Kidney (tissue), 13 donors: ENCODE measurements at regions not wholly inside any gene's neighbourhood (a gene's known extent, or its start where the extent isn't known, plus 50 kb on each side); places are given as distances from the start of the nearest gene placed in this dataset.

Experiments
- DNase-seq, 5 donors: peaks; one replicate each; pipeline ENCODE4 v3.0.0-alpha.2; 2013 to 2020
- FAIRE-seq: peaks from 2 replicates; lab custom pipeline; 2012; peaks lifted over from hg19 to GRCh38; lab: Jason Lieb, UNC
- H3K27ac ChIP-seq, 2 donors: one replicate each; pipeline ENCODE4 v1.7.0; 2013; ENCODE audit warnings: low read depth in 2 of 2, low read length in 2 of 2, inconsistent platforms in 1 of 2
- H3K27me3 ChIP-seq: one replicate; pipeline ENCODE4 v1.7.1; 2013; ENCODE audit warnings: low read length, inconsistent platforms; ENCODE audit not compliant: control insufficient read depth, insufficient read depth
- H3K36me3 ChIP-seq, 3 donors: one replicate each; pipeline versions ENCODE4 v1.7.0 to v1.7.1; 2013; ENCODE audit warnings: low read length in 3 of 3, control low read depth in 1 of 3, inconsistent platforms in 1 of 3; ENCODE audit not compliant: insufficient read depth in 3 of 3, control insufficient read depth in 2 of 3
- H3K4me1 ChIP-seq, 3 donors: one replicate each; pipeline versions ENCODE4 v1.7.0 to v1.7.1; 2013; ENCODE audit warnings: low read length in 3 of 3, inconsistent platforms in 1 of 3, low read depth in 1 of 3; ENCODE audit not compliant: control insufficient read depth in 2 of 3, insufficient read depth in 2 of 3
- H3K4me3 ChIP-seq, 3 donors: one replicate each; pipeline versions ENCODE4 v1.7.0 to v1.8.1; 2013; ENCODE audit warnings: low read length in 3 of 3, control low read depth in 1 of 3, inconsistent platforms in 1 of 3
- H3K9ac ChIP-seq, 3 donors: one replicate each; pipeline versions ENCODE4 v1.7.0 to v1.7.1; 2013; ENCODE audit warnings: low read length in 3 of 3, control low read depth in 1 of 3, inconsistent platforms in 1 of 3
- H3K9me3 ChIP-seq, 3 donors: one replicate each; pipeline versions ENCODE4 v1.7.0 to v1.7.1; 2013; ENCODE audit warnings: low read length in 3 of 3, control low read depth in 1 of 3, inconsistent platforms in 1 of 3; ENCODE audit not compliant: control insufficient read depth in 2 of 3, insufficient read depth in 1 of 3
- intact Hi-C: fragments of 100-400 bp; cut with DNase I; formaldehyde crosslinking; loops from one replicate; pipeline ENCODE4 v1.11.1; 2022
- TF ChIP-seq, protein P1 (sequence below): IDR thresholded peaks from 3 replicates; pipeline ENCODE4 v1.5.1; 2012; ENCODE audit warnings: mild to moderate bottlenecking, moderate library complexity, borderline replicate concordance; ENCODE audit not compliant: insufficient read depth; ENCODE audit errors: extremely low read depth
- donor health status: control.
- donor health status: control.
- donor health status: control.
- donor health status: control.
- donor health status: control.
- donor health status: DM: yes; HTN: yes; CAD: no.
- donor health status: Normal renal cell carcinoma (clear cell type).

DNA sequence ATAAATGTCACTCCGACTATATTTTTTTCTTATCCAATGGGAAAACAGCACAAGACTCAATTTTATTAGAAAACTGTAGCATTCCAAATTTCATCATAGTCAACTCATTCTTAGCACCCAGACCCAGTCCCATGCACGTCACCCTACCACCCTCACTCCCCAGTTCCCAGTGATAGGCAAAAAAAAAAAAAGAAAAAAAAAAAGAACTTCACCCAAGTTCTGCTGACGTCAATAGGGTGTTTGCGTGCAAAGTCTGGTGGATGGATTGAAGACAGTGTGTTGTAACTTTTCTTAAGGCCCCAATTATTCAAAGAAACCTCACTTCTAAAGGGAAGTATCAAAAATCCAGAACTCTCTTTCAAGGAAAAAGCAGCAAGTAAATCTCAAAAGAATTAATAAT lies 213.9 kb upstream of the PRDM1 start:
- Histone ChIP-seq H3K4me1 (no peaks in the 10 kb centered on the region), H3K9me3 (no peaks in the 10 kb centered on the region), H3K36me3 (no peaks in the 10 kb centered on the region), H3K9ac (no peak overlapping the region), H3K27ac (no peak overlapping the region), H3K4me3 (no peak overlapping the region), H3K27me3 (no peaks in the 10 kb centered on the region)
- no peak for DNase-seq
- no peak for FAIRE-seq
- intact Hi-C loops: no loop called here
- TF ChIP-seq, protein P1, sequence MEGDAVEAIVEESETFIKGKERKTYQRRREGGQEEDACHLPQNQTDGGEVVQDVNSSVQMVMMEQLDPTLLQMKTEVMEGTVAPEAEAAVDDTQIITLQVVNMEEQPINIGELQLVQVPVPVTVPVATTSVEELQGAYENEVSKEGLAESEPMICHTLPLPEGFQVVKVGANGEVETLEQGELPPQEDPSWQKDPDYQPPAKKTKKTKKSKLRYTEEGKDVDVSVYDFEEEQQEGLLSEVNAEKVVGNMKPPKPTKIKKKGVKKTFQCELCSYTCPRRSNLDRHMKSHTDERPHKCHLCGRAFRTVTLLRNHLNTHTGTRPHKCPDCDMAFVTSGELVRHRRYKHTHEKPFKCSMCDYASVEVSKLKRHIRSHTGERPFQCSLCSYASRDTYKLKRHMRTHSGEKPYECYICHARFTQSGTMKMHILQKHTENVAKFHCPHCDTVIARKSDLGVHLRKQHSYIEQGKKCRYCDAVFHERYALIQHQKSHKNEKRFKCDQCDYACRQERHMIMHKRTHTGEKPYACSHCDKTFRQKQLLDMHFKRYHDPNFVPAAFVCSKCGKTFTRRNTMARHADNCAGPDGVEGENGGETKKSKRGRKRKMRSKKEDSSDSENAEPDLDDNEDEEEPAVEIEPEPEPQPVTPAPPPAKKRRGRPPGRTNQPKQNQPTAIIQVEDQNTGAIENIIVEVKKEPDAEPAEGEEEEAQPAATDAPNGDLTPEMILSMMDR: no peak

- H3K27me3 ChIP-seq: no peaks in the 10 kb centered on the region
- H3K4me1 ChIP-seq: no peaks in the 10 kb centered on the region
- FAIRE-seq (no peak), DNase-seq (no peak)
- no peak overlapping the region for H3K27ac ChIP-seq
- H3K36me3 ChIP-seq: no peaks in the 10 kb centered on the region
- no peak overlapping the region for H3K4me3 ChIP-seq
- H3K9ac ChIP-seq: no peak overlapping the region
- TF ChIP-seq, protein P1: no peak
- no peaks in the 10 kb centered on the region for H3K9me3 ChIP-seq
- intact Hi-C loops: no loop called here
Observed at GRCh38 chr6:105871542-105871941, 214.6 kb upstream of the PRDM1 start.

DNA sequence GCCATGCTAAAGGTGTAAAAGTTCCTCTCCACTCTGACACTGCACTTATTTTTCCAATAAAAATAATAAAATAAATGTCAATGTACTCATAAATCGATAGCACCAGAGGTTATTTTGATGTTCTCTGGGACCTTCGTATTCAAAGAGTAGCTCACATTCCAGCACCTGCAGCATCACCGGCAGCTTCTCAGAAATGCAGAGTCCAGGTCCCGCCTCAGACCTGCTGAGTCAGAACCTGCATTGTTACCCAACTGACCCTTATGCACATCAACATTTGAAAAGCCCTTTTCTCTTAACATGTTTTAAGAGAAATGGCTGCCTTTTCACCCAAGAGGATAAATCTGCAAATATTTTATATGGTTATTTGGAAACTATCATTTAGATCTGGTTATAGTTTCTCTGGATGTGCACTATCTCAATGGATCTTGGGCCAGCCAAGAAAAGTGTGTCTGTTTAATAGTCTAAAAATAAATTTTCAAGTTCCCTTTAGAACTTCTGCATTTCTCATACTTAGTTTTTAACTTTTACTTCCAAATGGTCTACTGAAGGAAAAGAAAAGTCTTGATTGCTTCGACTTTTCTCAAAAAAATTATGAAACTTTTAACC lies 216.2 kb upstream of the PRDM1 start:
- no peak overlapping the region for H3K27ac ChIP-seq
- no peaks in the 10 kb centered on the region for H3K9me3 ChIP-seq
- TF ChIP-seq, protein P1: no peak
- H3K4me1 ChIP-seq: no peaks in the 10 kb centered on the region
- no peak overlapping the region for H3K4me3 ChIP-seq
- H3K9ac ChIP-seq: no peak overlapping the region
- no peaks in the 10 kb centered on the region for H3K36me3 ChIP-seq
- no peaks in the 10 kb centered on the region for H3K27me3 ChIP-seq
- intact Hi-C loops: no loop called here
- FAIRE-seq: no peak
- no peak for DNase-seq
